Uterus (tissue), 2 donors: ENCODE measurements at regions not wholly inside any gene's neighbourhood (a gene's known extent, or its start where the extent isn't known, plus 50 kb on each side); places are given as distances from the start of the nearest gene placed in this dataset.

ENCODE experiments used
- CTCF ChIP-seq, 4 experiments: fragments of 200-600 bp in 2 of 4; fragments of 450-650 bp in 2 of 4; sonication (generic) in 2 of 4; IDR thresholded peaks; one replicate each; pipeline ENCODE4 v1.5.1; 2016 to 2019; ENCODE audit warnings: antibody characterized with exemption in 4 of 4, mild to moderate bottlenecking in 2 of 4, moderate library complexity in 1 of 4
- POLR2A ChIP-seq, 2 donors: fragments of 450-650 bp; IDR thresholded peaks; one replicate each; pipeline ENCODE4 v1.6.1; 2016; ENCODE audit warnings: antibody characterized with exemption in 2 of 2, mild to moderate bottlenecking in 1 of 2, moderate library complexity in 1 of 2

GRCh38 chr2:6776125-6776524 lies 89.6 kb downstream of the CMPK2 start:
- TF ChIP-seq CTCF (IDR thresholded peaks at IDR 0.05) (no peak), POLR2A (IDR thresholded peaks at IDR 0.05) (no peak)
